HEK293 (cell line): ENCODE measurements at regions not wholly inside any gene's neighbourhood (a gene's known extent, or its start where the extent isn't known, plus 50 kb on each side); places are given as distances from the start of the nearest gene placed in this dataset.

Experiments used
- YY1 ChIP-seq: fragments of 450-650 bp; formaldehyde crosslinking; IDR thresholded peaks from 2 replicates; pipeline ENCODE4 v1.5.1; 2018; ENCODE audit warnings: missing biosample characterization, missing genetic modification characterization
- ZFP41 ChIP-seq: fragments of 450-650 bp; formaldehyde crosslinking; IDR thresholded peaks from 2 replicates; pipeline ENCODE4 v1.5.1; 2016; ENCODE audit warnings: missing biosample characterization, missing genetic modification characterization, borderline replicate concordance
- ZNF324 ChIP-seq: fragments of 450-650 bp; formaldehyde crosslinking; IDR thresholded peaks from 2 replicates; pipeline ENCODE4 v1.5.1; 2016; ENCODE audit warnings: missing biosample characterization, missing genetic modification characterization
- ZNF510 ChIP-seq: fragments of 450-650 bp; formaldehyde crosslinking; IDR thresholded peaks from 2 replicates; pipeline ENCODE4 v1.5.1; 2018; ENCODE audit warnings: mild to moderate bottlenecking, missing genetic modification characterization, missing biosample characterization; ENCODE audit not compliant: insufficient replicate concordance
- ZNF626 ChIP-seq: fragments of 450-650 bp; sonication (Bioruptor Pico); formaldehyde crosslinking; IDR thresholded peaks from 2 replicates; pipeline ENCODE4 v1.5.1; 2018; ENCODE audit warnings: missing biosample characterization, missing genetic modification characterization, inconsistent platforms
- ZNF830 ChIP-seq: fragments of 450-650 bp; IDR thresholded peaks from 2 replicates; pipeline ENCODE4 v1.5.0; 2018; ENCODE audit warnings: missing biosample characterization, missing genetic modification characterization, low read depth, mild to moderate bottlenecking, moderate library complexity
- TF ChIP-seq, protein P1 (sequence below): fragments of 450-650 bp; formaldehyde crosslinking; IDR thresholded peaks from 2 replicates; pipeline ENCODE4 v1.5.1; 2016; ENCODE audit warnings: missing biosample characterization, missing genetic modification characterization
- TF ChIP-seq, protein P2 (sequence below): fragments of 450-650 bp; IDR thresholded peaks from 2 replicates; pipeline ENCODE4 v1.5.1; 2018; ENCODE audit warnings: missing biosample characterization, mild to moderate bottlenecking, missing genetic modification characterization

DNA sequence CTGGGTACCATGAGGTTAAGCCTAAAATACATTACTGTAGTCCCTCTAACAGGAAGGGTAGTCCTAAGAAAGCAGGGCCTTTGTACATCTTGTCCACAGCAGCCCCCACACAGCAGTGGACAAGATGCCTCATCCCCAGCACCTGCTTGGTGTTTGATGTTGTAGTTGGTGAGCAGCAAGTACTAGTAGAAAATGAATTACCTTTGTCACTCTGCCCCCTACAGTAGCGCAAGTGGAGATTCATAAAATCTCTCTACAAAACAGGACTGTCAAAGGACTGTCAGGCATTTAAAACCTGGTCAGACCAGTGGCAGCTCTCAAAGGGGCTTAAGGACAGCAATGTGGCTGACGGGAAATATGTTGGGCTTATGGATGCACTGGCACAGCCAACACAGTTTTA lies 122.5 kb downstream of the TMEM174 start:
- TF ChIP-seq, protein P1, sequence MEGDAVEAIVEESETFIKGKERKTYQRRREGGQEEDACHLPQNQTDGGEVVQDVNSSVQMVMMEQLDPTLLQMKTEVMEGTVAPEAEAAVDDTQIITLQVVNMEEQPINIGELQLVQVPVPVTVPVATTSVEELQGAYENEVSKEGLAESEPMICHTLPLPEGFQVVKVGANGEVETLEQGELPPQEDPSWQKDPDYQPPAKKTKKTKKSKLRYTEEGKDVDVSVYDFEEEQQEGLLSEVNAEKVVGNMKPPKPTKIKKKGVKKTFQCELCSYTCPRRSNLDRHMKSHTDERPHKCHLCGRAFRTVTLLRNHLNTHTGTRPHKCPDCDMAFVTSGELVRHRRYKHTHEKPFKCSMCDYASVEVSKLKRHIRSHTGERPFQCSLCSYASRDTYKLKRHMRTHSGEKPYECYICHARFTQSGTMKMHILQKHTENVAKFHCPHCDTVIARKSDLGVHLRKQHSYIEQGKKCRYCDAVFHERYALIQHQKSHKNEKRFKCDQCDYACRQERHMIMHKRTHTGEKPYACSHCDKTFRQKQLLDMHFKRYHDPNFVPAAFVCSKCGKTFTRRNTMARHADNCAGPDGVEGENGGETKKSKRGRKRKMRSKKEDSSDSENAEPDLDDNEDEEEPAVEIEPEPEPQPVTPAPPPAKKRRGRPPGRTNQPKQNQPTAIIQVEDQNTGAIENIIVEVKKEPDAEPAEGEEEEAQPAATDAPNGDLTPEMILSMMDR (tag by site-specific recombination), result no peak
- TF ChIP-seq YY1 (tag by site-specific recombination), result no peak
- TF ChIP-seq ZNF324, result no peak
- no peak for TF ChIP-seq ZNF510 (tag by site-specific recombination)
- no peak for TF ChIP-seq ZFP41 (tag by site-specific recombination)
- TF ChIP-seq ZNF626 (tag by site-specific recombination), result no peak
- no peak for TF ChIP-seq ZNF830 (tag by site-specific recombination)
- TF ChIP-seq, protein P2, sequence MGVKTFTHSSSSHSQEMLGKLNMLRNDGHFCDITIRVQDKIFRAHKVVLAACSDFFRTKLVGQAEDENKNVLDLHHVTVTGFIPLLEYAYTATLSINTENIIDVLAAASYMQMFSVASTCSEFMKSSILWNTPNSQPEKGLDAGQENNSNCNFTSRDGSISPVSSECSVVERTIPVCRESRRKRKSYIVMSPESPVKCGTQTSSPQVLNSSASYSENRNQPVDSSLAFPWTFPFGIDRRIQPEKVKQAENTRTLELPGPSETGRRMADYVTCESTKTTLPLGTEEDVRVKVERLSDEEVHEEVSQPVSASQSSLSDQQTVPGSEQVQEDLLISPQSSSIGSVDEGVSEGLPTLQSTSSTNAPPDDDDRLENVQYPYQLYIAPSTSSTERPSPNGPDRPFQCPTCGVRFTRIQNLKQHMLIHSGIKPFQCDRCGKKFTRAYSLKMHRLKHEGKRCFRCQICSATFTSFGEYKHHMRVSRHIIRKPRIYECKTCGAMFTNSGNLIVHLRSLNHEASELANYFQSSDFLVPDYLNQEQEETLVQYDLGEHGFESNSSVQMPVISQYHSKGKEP (tag by site-specific recombination), result no peak
